Spleen (tissue), 11 donors: ENCODE measurements at regions not wholly inside any gene's neighbourhood (a gene's known extent, or its start where the extent isn't known, plus 50 kb on each side); places are given as distances from the start of the nearest gene placed in this dataset.
"Not testable (repeated sequence)": the region's sequence is repeated elsewhere in the genome, so short reads cannot be mapped to it uniquely, and the experiment has no call there.

ENCODE experiments used
- DNase-seq: peaks from one replicate; pipeline ENCODE4 v3.0.0-alpha.2; 2020
- H3K27ac ChIP-seq, 8 donors: fragments of 200-600 bp; sonication (generic) in 7 of 8; 1 replicate in 4 of 8; 2 replicates in 4 of 8; pipeline versions ENCODE4 v1.5.0 to v1.8.0; 2016 to 2021; ENCODE audit warnings: inconsistent platforms in 4 of 8, mild to moderate bottlenecking in 4 of 8, moderate library complexity in 1 of 8
- H3K27me3 ChIP-seq, 7 donors: fragments of 200-600 bp; sonication (generic) in 6 of 7; replicated peaks in 1 of 7; 1 replicate in 4 of 7; 2 replicates in 3 of 7; pipeline versions ENCODE4 v1.5.0 to v1.8.0; 2016 to 2021; ENCODE audit warnings: inconsistent platforms in 3 of 7, mild to moderate bottlenecking in 1 of 7
- H3K36me3 ChIP-seq, 6 donors: fragments of 200-600 bp; sonication (generic) in 5 of 6; 1 replicate in 4 of 6; 2 replicates in 2 of 6; pipeline versions ENCODE4 v1.5.0 to v1.8.0; 2016 to 2021; ENCODE audit warnings: inconsistent platforms in 2 of 6
- H3K4me1 ChIP-seq, 6 donors: fragments of 200-600 bp; sonication (generic) in 5 of 6; 1 replicate in 3 of 6; 2 replicates in 3 of 6; pipeline versions ENCODE4 v1.5.0 to v1.8.0; 2016 to 2021; ENCODE audit warnings: inconsistent platforms in 3 of 6
- H3K4me3 ChIP-seq, 8 donors: fragments of 200-600 bp; sonication (generic) in 7 of 8; 1 replicate in 4 of 8; 2 replicates in 4 of 8; pipeline versions ENCODE4 v1.5.0 to v1.8.0; 2016 to 2021; ENCODE audit warnings: inconsistent platforms in 4 of 8, mild to moderate bottlenecking in 4 of 8, moderate library complexity in 2 of 8
- H3K9me3 ChIP-seq, 8 donors: fragments of 200-600 bp; sonication (generic) in 7 of 8; 1 replicate in 4 of 8; 2 replicates in 4 of 8; pipeline versions ENCODE4 v1.5.0 to v1.8.0; 2016 to 2021; ENCODE audit warnings: inconsistent platforms in 4 of 8
- CTCF ChIP-seq, 11 experiments: fragments of 200-600 bp in 7 of 11; fragments of 450-650 bp in 4 of 11; sonication (generic) in 4 of 11; IDR thresholded peaks in 8 of 11; conservative IDR thresholded peaks in 3 of 11; 1 replicate in 7 of 11; 2 replicates in 4 of 11; pipeline versions ENCODE4 v1.4.0 to v1.8.0; 2016 to 2021; ENCODE audit warnings: antibody characterized with exemption in 11 of 11, inconsistent platforms in 4 of 11, mild to moderate bottlenecking in 1 of 11
- POLR2A ChIP-seq, 3 donors: fragments of 450-650 bp; IDR thresholded peaks; one replicate each; pipeline ENCODE4 v1.5.1; 2017; ENCODE audit warnings: antibody characterized with exemption in 3 of 3, mild to moderate bottlenecking in 1 of 3
- POLR2AphosphoS5 ChIP-seq, 3 donors: sonication (generic); formaldehyde crosslinking; IDR thresholded peaks; one replicate each; pipeline ENCODE4 v1.5.1; 2017; ENCODE audit warnings: antibody characterized with exemption in 3 of 3
- WGBS, 5 donors: extraction: QIAGEN DNeasy Blood & Tissue Kit in 3 of 5; methylation state at CpG; one replicate each; pipeline versions ENCODE4 v1.1.5 to v1.1.7; 2013 to 2018; 5-methylcytosine and 5-hydroxymethylcytosine counted together
- intact Hi-C: fragments of 100-400 bp; cut with DNase I; formaldehyde crosslinking; loops from one replicate; pipeline ENCODE4 v1.15.0; 2023; ENCODE audit warnings: low total_unique reads
- donor health status: healthy with polysubstance abuse.
- donor health status: DM: no; HTN: no; CAD: no; lungs with moderate emphysema.
- donor health status: DM: no; HTN: no; CAD: no.
- donor health status: Bipolar disorder and iron deficiency.
- donor health status: healthy.
- donor health status: DM: no; HTN: no; CAD: no.
- donor health status: DM: yes; HTN: yes; CAD: no.

- H3K36me3 ChIP-seq: no peaks in the 10 kb centered on the region
- peaks cover 0 to 32% (median 12%) of the 10 kb centered on the region in 8 donors for H3K9me3 ChIP-seq
- no peak overlapping the region for H3K4me3 ChIP-seq
- TF ChIP-seq POLR2AphosphoS5 (IDR thresholded peaks at IDR 0.05) (no peak), CTCF (IDR thresholded peaks at IDR 0.05 in 8 of 11, conservative IDR thresholded peaks at IDR 0.05 in 3 of 11) (no peak), POLR2A (IDR thresholded peaks at IDR 0.05) (no peak)
- DNase-seq: no peak
- intact Hi-C loops: no loop called here
- H3K27me3 ChIP-seq: no peaks in the 10 kb centered on the region
- no peaks in the 10 kb centered on the region for H3K4me1 ChIP-seq
- no peak overlapping the region for H3K27ac ChIP-seq
Observed at GRCh38 chr4:117135634-117136354, 50.4 kb upstream of the TRAM1L1 start.

- no peak overlapping the region for H3K4me3 ChIP-seq
- intact Hi-C loops: no loop called here
- TF ChIP-seq CTCF (IDR thresholded peaks at IDR 0.05 in 8 of 11, conservative IDR thresholded peaks at IDR 0.05 in 3 of 11): no peak
- TF ChIP-seq POLR2AphosphoS5 (IDR thresholded peaks at IDR 0.05): no peak
- TF ChIP-seq POLR2A (IDR thresholded peaks at IDR 0.05): no peak
- no peaks in the 10 kb centered on the region for H3K27me3 ChIP-seq
- peaks cover 0 to 32% (median 12%) of the 10 kb centered on the region in 8 donors for H3K9me3 ChIP-seq
- no peak for DNase-seq
- no peaks in the 10 kb centered on the region for H3K4me1 ChIP-seq
- no peaks in the 10 kb centered on the region for H3K36me3 ChIP-seq
- H3K27ac ChIP-seq: no peak overlapping the region
- 79 to 93% (median 83%) methylated on average over 2 of the region's 2 CpGs for WGBS, 5 donors
Observed at GRCh38 chr4:117137145-117137544, 51.8 kb upstream of the TRAM1L1 start.

- H3K27me3 ChIP-seq, H3K27ac ChIP-seq, H3K36me3 ChIP-seq, DNase-seq, intact Hi-C loops, H3K4me3 ChIP-seq, H3K4me1 ChIP-seq: not testable (repeated sequence)
- WGBS, 5 donors: 84 to 92% (median 88%) methylated on average over 3 of the region's 3 CpGs
- H3K9me3 ChIP-seq: peaks cover 0 to 32% (median 12%) of the 10 kb centered on the region in 8 donors
Observed at GRCh38 chr4:117138732-117139131, 53.4 kb upstream of the TRAM1L1 start.

GRCh38 chr4:117154251-117154650 lies 68.9 kb upstream of the TRAM1L1 start:
- Histone ChIP-seq H3K4me3 (no peak overlapping the region), H3K27ac (no peak overlapping the region), H3K9me3 (peaks cover 0 to 14% (median 2%) of the 10 kb centered on the region in 8 donors), H3K36me3 (no peaks in the 10 kb centered on the region), H3K4me1 (no peaks in the 10 kb centered on the region), H3K27me3 (no peaks in the 10 kb centered on the region)
- no peak for TF ChIP-seq CTCF (IDR thresholded peaks at IDR 0.05 in 8 of 11, conservative IDR thresholded peaks at IDR 0.05 in 3 of 11)
- WGBS, 5 donors: 84 to 96% (median 88%) methylated on average over 6 of the region's 6 CpGs
- intact Hi-C loops: no loop called here
- no peak for DNase-seq

GRCh38 chr4:117156806-117157205 lies 71.4 kb upstream of the TRAM1L1 start:
- TF ChIP-seq POLR2A (IDR thresholded peaks at IDR 0.05) (no peak), POLR2AphosphoS5 (IDR thresholded peaks at IDR 0.05) (no peak), CTCF (IDR thresholded peaks at IDR 0.05 in 8 of 11, conservative IDR thresholded peaks at IDR 0.05 in 3 of 11) (no peak)
- intact Hi-C loops: no loop called here

More at GRCh38 chr4:117156806-117157205, 71.4 kb upstream of the TRAM1L1 start:
- Histone ChIP-seq H3K36me3 (no peaks in the 10 kb centered on the region), H3K27ac (no peak overlapping the region), H3K4me1 (no peaks in the 10 kb centered on the region), H3K9me3 (peaks cover 0 to 6% (median 0%) of the 10 kb centered on the region in 8 donors), H3K4me3 (no peak overlapping the region), H3K27me3 (no peaks in the 10 kb centered on the region)
- WGBS, 5 donors: 41 to 56% (median 46%) methylated on average over 2 of the region's 2 CpGs
- no peak for DNase-seq
